Esophagus squamous epithelium (tissue), 5 donors: ENCODE measurements at regions not wholly inside any gene's neighbourhood (a gene's known extent, or its start where the extent isn't known, plus 50 kb on each side); places are given as distances from the start of the nearest gene placed in this dataset.

Experiments
- DNase-seq: peaks from one replicate; lab custom pipeline; 2025; lab: John Stamatoyannopoulos, UW
- H3K27ac ChIP-seq, 4 donors: fragments of 200-600 bp; sonication (generic); one replicate each; pipeline ENCODE4 v1.5.1; 2016 to 2019; ENCODE audit warnings: mild to moderate bottlenecking in 1 of 4
- H3K27me3 ChIP-seq, 4 donors: fragments of 200-600 bp; sonication (generic); 1 replicate in 3 of 4; 2 replicates in 1 of 4; pipeline versions ENCODE4 v1.5.1 to v1.6.0; 2017 to 2021; ENCODE audit warnings: antibody characterized with exemption in 1 of 4
- H3K36me3 ChIP-seq, 3 donors: fragments of 200-600 bp; sonication (generic); one replicate each; pipeline ENCODE4 v1.5.1; 2016 to 2019
- H3K4me1 ChIP-seq, 3 donors: fragments of 200-600 bp; sonication (generic); one replicate each; pipeline ENCODE4 v1.5.1; 2017 to 2019
- H3K4me3 ChIP-seq, 4 donors: fragments of 200-600 bp; sonication (generic); 1 replicate in 3 of 4; 2 replicates in 1 of 4; pipeline ENCODE4 v1.5.1; 2016 to 2019; ENCODE audit warnings: mild to moderate bottlenecking in 2 of 4, moderate library complexity in 1 of 4
- H3K9me3 ChIP-seq, 3 donors: fragments of 200-600 bp; sonication (generic); one replicate each; pipeline ENCODE4 v1.5.1; 2016 to 2019
- POLR2A ChIP-seq, 4 donors: fragments of 450-650 bp; IDR thresholded peaks; one replicate each; pipeline ENCODE4 v1.6.1; 2017; ENCODE audit warnings: antibody characterized with exemption in 4 of 4, mild to moderate bottlenecking in 4 of 4, moderate library complexity in 3 of 4
- WGBS, 2 donors: methylation state at CpG; one replicate each; pipeline ENCODE4 v1.1.5; 2018; 5-methylcytosine and 5-hydroxymethylcytosine counted together
- intact Hi-C: fragments of 100-400 bp; cut with DNase I; formaldehyde crosslinking; loops from one replicate; pipeline ENCODE4 v1.15.0; 2022
- TF ChIP-seq, protein P1 (sequence below), 6 experiments: fragments of 450-650 bp in 4 of 6; fragments of 200-600 bp in 2 of 6; sonication (generic) in 2 of 6; IDR thresholded peaks; one replicate each; pipeline ENCODE4 v1.5.1; 2016 to 2019; ENCODE audit warnings: antibody characterized with exemption in 6 of 6, mild to moderate bottlenecking in 4 of 6, moderate library complexity in 4 of 6
- donor health status: DM: yes; HTN: yes; CAD: no.

DNA sequence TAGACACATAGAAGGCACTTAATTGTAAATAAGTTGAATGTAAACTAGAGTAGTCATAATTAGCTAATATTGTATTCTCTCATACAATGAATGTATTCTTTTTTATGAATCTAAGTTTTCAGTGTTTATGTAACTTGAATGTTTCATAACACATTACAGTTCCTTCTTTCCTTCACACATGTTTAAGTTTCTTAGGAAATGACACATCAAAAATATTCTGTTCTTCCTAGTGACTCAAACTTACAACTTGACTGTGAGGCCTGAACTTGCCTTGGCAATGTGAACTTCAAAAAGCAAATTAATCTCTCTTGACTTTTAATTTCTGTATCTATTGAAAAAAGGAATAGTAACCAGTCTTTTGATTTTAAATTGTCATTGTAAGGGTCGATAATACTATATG, 700.1 kb downstream of the KCNT2 start:
- H3K9me3 ChIP-seq = no peaks in the 10 kb centered on the region
- peak overlapping the region in 1 of 4 donors; percentile 54 for H3K27ac ChIP-seq
- no peak overlapping the region for H3K4me3 ChIP-seq
- H3K4me1 ChIP-seq = peaks cover 0 to 8% (median 0%) of the 10 kb centered on the region in 3 donors
- H3K36me3 ChIP-seq = no peaks in the 10 kb centered on the region
- no peak for DNase-seq
- intact Hi-C loops = no loop called here
- TF ChIP-seq, protein P1, sequence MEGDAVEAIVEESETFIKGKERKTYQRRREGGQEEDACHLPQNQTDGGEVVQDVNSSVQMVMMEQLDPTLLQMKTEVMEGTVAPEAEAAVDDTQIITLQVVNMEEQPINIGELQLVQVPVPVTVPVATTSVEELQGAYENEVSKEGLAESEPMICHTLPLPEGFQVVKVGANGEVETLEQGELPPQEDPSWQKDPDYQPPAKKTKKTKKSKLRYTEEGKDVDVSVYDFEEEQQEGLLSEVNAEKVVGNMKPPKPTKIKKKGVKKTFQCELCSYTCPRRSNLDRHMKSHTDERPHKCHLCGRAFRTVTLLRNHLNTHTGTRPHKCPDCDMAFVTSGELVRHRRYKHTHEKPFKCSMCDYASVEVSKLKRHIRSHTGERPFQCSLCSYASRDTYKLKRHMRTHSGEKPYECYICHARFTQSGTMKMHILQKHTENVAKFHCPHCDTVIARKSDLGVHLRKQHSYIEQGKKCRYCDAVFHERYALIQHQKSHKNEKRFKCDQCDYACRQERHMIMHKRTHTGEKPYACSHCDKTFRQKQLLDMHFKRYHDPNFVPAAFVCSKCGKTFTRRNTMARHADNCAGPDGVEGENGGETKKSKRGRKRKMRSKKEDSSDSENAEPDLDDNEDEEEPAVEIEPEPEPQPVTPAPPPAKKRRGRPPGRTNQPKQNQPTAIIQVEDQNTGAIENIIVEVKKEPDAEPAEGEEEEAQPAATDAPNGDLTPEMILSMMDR (IDR thresholded peaks at IDR 0.05) = no peak
- no peak for TF ChIP-seq POLR2A (IDR thresholded peaks at IDR 0.05)
- no peaks in the 10 kb centered on the region for H3K27me3 ChIP-seq
- 28 to 38% methylated on average over 1 of the region's 1 CpG for WGBS, 2 donors

DNA sequence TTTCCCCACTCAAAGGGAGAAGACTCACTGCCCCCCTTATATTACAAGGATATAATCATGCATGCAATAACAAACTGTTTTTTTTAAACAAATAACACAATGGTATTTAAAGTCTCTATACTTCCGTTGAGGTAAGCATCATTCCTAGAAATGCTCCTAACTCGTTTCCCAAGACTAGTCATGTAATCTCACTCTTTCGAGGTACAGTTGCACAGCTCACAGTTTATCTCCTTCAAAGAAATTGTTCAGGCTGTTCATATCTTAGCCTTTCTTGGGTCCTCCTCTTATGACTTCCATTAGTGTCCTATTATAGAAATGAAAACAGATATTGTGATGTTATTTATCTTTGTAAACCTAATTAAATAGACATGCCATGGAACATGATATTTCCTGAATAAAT, 705.0 kb downstream of the KCNT2 start:
- Histone ChIP-seq H3K36me3 (no peaks in the 10 kb centered on the region), H3K4me3 (no peak overlapping the region), H3K27ac (no peak overlapping the region), H3K4me1 (peaks cover 0 to 5% (median 0%) of the 10 kb centered on the region in 3 donors), H3K27me3 (no peaks in the 10 kb centered on the region), H3K9me3 (no peaks in the 10 kb centered on the region)
- no peak for DNase-seq
- 77 to 81% methylated on average over 3 of the region's 3 CpGs for WGBS, 2 donors
- intact Hi-C loops = no loop called here
- no peak for TF ChIP-seq POLR2A (IDR thresholded peaks at IDR 0.05)
- TF ChIP-seq, protein P1 (IDR thresholded peaks at IDR 0.05) = no peak

DNA sequence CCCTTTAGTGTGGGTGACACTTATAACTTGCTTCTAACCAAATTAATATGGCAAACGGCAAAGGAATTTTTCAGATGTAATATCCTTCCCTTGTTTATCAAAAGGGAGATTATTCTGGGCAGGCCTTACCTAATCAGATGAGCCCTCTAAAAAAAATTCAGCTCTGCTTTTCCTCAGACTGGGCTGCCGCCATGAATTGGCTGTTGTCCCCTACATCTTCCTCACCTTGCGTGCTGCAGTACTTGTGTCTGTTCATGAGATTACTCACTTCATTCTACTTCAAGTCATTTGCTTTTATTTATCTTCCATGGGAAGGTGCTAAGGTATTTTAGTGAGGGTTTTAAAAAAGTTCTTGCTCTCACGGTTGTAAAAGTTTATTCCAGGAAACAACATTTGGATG, 705.5 kb downstream of the KCNT2 start:
- Histone ChIP-seq H3K9me3 (no peaks in the 10 kb centered on the region), H3K27ac (no peak overlapping the region), H3K27me3 (no peaks in the 10 kb centered on the region), H3K4me1 (peaks cover 0 to 1% (median 0%) of the 10 kb centered on the region in 3 donors), H3K4me3 (no peak overlapping the region), H3K36me3 (no peaks in the 10 kb centered on the region)
- no peak for DNase-seq
- TF ChIP-seq, protein P1 (IDR thresholded peaks at IDR 0.05) = no peak
- no peak for TF ChIP-seq POLR2A (IDR thresholded peaks at IDR 0.05)
- intact Hi-C loops = no loop called here
- WGBS, 2 donors = 75 to 89% methylated on average over 4 of the region's 4 CpGs

DNA sequence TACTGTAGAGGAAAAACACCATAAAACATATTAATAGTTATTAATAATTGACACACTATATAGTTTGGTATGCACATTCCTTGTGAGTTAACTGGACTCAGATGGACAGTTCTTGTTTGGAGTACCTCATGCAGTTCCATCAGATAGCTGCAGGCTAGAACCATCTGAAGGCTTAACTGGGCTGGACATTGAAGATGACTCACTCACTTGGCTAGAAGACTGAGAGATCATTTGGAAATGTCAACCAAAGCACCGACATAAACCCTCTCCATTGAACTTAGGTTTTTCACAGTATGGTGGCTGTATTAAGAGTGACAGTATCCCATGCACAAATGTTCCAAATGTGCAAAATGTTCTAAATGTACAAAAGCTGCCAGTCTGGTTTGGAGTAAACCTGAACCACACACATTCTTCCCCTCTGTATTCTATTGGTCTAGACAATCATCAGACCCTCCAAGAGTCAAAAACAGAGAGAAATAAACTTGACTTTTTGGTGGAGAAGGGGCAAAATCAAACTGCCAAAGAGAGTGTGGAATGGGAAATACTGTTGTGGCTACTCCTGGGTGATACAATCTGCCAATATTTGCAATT, 708.4 kb downstream of the KCNT2 start:
- 19 to 32% methylated on average over 1 of the region's 1 CpG for WGBS, 2 donors
- Histone ChIP-seq H3K4me3 (no peak overlapping the region), H3K4me1 (no peaks in the 10 kb centered on the region), H3K9me3 (no peaks in the 10 kb centered on the region), H3K27ac (no peak overlapping the region), H3K36me3 (no peaks in the 10 kb centered on the region), H3K27me3 (no peaks in the 10 kb centered on the region)
- TF ChIP-seq, protein P1 (IDR thresholded peaks at IDR 0.05) = no peak
- no peak for TF ChIP-seq POLR2A (IDR thresholded peaks at IDR 0.05)
- intact Hi-C loops = no loop called here
- DNase-seq = no peak

GRCh38 chr1:195898924-195899323, 709.3 kb downstream of the KCNT2 start:
- intact Hi-C loops = no loop called here
- TF ChIP-seq, protein P1 (IDR thresholded peaks at IDR 0.05) = no peak
- no peak for TF ChIP-seq POLR2A (IDR thresholded peaks at IDR 0.05)
- 42 to 49% methylated on average over 2 of the region's 2 CpGs for WGBS, 2 donors

More at GRCh38 chr1:195898924-195899323, 709.3 kb downstream of the KCNT2 start:
- Histone ChIP-seq H3K9me3 (no peaks in the 10 kb centered on the region), H3K36me3 (no peaks in the 10 kb centered on the region), H3K4me3 (no peak overlapping the region), H3K27ac (no peak overlapping the region), H3K27me3 (no peaks in the 10 kb centered on the region), H3K4me1 (no peaks in the 10 kb centered on the region)
- DNase-seq = no peak
